Right lung (tissue), 2 donors: ENCODE measurements at regions not wholly inside any gene's neighbourhood (a gene's known extent, or its start where the extent isn't known, plus 50 kb on each side); places are given as distances from the start of the nearest gene placed in this dataset.
"Not testable (repeated sequence)": the region's sequence is repeated elsewhere in the genome, so short reads cannot be mapped to it uniquely, and the experiment has no call there.

Experiments
- DNase-seq, 2 donors: peaks; one replicate each; pipeline ENCODE4 v3.0.0-alpha.2; 2013

DNA sequence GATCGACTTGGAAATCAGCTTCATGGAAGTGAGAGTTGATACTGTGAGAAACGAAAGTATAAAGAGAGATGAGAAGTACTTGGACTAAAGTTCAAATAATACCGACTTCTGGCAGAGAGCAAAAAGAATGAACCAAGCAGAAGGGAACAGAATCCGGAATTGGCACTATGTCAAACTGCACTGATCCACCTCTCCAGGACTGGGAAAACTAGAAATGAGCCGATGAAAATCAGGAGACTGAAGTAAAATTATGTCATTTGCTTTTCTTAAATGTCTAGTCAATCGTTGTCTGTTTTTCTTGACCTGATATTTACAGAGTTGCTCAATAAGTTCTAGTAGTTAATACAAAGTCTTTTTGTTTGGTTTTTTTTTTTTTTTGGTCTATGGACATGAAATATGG, 163.0 kb upstream of the FOXG1 start:
- DNase-seq: no peak

DNA sequence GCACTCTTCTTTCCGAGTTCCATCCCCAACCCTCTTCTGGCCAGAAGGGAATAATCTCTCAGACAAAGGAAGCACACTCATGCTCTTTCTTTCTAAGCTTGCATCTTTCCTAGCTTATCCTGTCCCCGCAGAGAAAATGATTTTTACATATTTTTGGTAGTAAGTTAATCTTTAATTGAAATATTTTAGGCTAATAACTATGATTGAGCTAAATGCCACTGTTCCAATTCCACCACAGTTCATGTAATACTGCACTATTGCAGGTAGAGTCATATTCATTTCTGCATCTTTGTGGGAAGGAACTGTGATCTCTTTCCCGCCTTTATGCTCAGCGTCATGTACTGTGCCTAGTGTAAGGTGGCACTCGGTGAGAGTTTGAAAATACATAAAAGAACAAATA, 158.9 kb upstream of the FOXG1 start:
- DNase-seq: no peak

DNA sequence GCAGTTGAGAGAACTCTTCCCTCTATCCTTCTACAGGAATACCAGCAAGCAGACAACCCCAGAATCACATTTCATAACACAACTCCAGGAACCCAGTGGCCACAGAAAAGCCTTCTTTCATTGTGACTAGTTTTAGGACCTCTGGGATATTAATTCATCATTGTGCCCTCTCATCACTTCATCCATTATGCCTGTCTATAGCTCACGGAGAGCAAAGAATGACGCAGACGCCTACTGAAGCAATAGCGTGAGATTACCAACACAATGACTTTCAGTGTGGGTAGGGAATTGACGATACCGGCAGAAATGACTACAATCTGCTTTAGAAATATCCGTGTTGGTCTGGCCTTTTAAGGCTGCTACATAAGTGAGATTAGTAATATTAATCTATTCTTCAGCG, 158.1 kb upstream of the FOXG1 start:
- no peak for DNase-seq

DNA sequence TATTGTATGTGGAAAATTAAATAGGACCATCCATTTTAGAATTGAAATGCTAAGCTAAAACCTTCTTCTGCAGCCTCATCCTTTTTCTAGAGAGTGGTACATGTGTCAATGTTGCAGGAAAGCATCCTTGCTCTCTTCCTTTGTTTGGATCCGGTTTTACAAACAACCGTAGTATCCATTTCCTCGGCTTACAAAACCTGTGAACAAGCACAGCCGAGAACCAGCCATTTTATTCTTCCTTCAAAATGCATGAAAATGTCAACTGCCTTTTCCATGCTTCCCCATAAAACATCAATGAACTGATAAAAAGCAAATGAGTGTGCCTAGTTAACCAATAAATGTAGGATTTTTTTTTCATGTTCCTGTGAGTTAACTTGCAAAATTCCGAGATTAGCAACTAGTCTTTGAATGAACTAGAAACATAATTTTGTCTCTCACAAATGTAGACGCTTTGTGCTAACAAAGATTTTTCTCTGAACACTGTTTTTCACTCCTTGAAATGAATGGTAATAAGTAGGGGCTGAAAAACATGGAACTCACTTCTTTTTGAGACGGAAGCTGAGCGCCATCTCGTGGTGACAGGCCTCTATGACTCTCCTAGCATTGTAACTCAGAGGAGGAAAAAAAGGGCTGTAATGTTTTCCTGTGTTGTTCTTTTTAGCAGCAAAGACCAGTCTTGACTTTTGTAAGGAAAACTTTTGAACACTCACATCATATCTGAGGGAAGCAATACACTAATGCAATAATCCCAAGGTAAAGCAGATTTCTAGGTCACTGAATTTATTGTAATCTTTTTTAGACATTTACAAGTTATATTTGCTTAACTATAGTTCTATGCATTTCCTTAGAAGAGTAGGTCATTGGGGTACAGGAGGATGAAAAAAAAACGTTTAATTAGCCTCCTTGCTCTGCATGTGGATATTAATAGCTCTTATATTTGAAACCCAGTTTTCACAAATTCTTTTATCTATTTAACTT, 157.4 kb upstream of the FOXG1 start:
- DNase-seq: peak; percentile 13 to 28

DNA sequence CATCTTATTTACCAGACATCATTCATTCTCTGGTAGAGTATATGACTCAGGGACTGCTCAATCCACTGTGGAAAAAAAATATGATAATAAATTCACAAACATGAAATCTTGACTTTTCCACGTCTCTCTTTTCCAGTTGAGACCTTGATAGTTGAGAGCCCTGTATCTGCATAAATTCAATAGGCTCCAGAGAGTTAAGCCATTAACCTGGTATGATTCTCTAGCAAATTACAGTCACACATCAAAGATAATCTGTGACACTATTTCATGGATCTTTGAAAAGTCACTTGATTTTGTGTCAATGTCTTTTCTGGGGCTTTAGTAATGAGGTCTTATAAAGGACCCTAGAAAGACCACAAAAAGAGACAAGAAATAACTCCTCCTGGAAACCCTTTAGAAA, 154.2 kb upstream of the FOXG1 start:
- DNase-seq: no peak

DNA sequence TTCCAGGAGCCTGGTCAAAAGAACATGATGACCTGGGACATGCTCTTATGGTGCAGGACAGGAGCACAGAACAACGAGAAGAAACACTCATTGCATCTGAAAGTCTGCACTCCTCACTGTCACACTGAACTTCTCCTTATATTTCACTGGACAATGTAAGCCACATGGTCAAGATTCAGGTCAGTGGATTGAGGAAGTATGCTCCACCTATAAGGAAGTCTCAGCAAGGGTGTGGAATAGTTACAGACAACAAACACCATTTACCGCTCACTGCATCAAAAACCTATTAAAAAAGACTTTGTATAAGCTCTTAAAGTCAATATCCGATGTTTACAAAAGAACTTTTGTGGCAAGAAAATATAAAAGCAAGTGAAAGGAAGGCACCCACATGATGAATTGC, 153.1 kb upstream of the FOXG1 start:
- DNase-seq: no peak

DNA sequence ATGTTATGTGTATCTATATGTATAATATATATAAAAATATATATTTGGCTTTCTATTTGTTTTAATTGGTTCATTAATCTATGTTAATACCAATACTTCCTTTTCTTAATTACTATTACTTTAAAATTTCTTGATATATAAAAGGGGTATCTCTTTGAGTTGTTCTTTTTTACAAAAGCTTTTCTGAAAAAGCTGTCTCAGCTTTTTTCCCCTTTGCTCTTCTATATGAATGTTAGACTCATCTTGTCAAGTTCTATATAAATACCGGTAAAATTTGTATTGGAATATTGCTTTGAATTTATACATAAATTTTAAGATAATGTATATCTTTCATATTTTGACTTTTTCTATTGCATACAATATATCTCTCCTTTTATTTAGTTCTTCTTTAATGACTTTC, 139.8 kb upstream of the FOXG1 start:
- no peak for DNase-seq

DNA sequence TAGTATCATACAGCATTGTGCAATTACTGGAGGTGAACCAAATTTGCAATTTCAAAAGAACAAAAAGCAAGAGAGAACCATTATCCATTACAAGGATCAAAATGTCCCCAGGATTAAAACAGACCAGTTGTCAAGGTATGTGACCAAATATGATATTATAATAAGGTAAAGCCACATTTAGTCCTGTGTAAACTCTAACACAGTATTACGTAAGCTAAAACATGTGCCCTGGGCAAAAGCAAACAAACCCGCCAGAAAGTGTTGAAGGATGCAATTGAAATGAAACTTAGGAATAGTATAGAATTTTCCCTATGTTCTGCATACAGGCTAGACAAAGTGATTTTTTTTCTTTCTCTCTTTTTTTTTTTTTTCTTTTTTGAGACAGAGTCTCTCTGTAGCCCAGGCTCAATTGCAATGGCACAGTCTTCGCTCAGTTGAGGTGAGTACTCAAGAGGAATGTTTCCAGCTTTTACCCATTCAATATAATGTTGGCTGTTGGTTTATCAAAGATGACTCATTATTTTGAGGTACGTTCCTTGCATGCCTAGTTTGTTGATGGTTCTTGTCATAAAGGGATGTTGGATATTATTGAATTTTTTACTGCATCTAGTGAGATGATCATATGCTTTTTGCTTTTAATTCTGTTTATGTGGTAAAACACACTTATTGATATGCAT, 137.1 kb upstream of the FOXG1 start:
- DNase-seq: no peak

DNA sequence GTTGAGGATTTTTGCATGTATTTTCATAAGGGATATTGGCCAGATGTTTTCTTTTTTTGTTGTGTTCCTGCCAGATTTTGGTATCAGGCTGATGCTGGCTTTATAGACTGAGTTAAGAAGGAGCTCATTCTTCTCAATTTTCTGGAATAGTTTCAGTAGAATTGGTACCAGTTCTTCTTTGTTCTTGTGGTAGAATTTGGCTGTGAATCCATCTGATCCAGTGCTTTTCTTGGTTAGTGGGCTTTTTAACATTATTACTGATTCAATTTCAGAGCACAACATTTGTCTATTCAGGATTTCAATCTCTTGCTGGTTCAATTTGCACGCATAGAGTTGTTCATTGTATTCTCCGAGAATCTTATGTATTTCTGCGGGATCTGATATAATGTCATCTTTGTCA, 136.5 kb upstream of the FOXG1 start:
- no peak for DNase-seq

DNA sequence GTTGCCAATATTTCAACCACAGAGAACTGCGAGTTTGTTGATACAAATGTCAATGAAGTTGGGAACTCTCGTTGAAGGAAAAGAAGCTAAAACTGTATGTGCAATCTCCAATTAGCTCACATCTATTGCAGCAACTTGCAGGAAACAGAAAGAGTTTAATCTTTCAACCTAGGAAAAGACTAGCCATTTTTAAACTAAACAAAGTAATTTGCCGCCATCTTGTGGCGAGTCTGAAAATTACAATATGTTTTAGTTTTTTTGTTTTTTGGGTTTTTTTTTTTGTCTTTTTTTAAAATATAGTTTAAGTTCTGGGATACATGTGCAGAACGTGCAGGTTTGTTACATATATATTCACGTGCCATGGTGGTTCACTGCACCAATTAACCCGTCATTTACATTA, 131.2 kb upstream of the FOXG1 start:
- DNase-seq: peak in 1 of 2 donors; percentile 21

DNA sequence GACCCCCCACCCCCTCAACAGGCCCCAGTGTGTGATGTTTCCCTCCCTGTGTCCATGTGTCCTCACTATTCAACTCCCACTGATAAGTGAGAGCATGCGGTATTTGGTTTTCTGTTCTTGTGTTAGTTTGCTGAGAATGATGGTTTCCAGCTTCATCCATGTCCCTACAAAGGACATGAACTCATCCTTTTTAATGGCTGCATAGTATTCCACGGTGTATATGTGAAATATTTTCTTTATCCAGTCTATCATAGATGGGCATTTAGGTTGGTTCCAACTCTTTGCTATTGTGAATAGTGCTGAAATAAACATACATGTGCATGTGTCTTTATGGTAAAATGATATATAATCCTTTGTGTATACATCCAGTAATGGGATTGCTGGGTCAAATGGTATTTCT, 130.8 kb upstream of the FOXG1 start:
- not testable (repeated sequence) for DNase-seq

DNA sequence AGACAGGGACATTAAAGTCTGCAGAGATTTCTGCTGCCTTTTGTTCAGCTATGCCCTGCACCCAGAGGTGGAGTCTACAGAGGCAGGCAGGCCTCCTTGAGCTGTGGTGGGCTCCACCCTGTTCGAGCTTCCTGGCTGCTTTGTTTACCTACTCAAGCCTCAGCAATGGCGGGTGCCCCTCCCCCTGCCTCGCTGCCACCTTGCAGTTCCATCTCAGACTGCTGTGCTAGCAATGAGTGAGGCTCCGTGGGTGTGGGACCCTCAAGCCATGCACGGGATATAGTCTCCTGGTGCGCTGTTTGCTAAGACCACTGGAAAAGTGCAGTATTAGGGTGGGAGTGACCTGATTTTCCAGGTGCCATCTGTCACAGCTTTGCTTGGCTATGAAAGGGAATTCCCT, 125.4 kb upstream of the FOXG1 start:
- not testable (repeated sequence) for DNase-seq

DNA sequence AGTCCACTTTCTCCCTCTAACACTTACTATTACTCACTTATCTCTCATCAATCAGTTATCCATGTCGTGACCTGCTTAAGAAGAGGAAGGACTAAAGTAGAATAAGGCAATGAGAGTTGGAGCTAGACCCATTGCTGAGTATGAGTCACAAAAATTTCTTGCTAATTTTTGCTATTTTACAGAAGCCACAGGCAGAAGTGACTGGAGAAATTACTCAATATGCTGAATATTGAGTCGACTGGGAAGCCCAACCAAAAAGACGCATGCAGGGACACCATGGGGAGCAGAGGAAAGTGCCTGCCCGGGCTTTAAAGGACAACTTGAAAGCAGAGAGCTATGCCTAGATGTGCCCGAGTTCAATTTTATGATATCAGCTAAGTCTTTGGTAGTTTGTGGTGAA, 115.4 kb upstream of the FOXG1 start:
- DNase-seq: no peak

DNA sequence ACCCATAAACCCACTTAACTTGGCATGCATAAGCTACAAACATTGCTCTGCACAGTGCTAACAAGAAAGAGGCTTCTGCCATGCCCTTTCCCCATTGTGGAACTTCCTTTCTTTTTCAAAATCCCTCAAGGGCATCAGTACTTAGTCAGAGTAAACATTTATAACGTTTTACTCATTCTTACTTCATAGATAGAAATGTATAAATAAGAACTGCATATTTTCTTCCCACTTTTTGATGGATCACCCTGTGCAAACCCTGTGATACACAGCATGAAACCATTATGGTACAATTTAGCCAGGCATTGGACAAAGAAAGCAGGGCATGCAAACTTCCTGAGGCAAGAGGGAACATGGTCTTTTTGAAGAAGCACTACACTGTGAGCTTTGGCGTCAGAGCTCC, 113.8 kb upstream of the FOXG1 start:
- no peak for DNase-seq

DNA sequence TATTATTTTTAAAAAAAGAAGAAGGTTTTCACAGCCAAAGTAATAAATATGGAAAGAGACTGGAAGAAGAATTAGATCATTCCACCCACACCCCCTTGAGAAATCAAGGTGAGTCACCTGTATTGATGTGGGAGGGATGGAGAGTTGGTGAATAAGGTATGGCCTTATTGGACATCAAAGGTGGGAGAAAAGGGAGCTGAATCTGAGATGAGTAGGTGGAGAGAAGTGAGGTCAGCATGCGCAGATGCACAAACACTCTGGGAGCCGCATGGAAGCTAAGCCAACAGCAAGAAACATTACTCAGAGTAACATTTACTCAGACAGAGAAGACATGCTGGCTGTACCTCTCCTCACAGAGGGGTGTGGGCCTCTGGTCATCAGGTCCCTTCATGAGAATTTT, 113.1 kb upstream of the FOXG1 start:
- no peak for DNase-seq

DNA sequence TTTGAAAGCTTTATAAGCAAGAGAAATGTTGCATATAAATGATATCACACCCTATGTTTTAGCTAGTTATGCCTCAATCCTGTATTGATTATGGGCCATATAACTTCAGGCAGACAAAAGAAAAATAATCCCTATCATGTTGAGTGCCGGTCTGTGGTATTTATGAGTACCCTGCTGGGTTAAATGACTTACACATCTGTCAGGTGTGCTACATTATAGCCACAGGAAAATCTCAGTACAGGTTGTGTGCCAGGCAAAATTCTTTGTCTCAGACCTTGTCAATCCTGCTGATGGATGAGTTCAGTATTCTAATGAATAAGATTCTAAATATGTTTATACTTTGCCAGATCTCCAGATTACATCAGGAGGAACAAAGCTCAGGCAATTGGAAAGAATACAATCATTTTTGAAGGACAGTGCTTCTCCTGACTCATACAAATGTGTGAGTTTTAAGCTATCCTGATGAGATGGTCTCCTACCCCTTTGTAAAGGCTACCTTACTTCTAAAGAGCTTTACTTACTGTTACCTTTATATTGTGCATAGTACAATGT, 109.8 kb upstream of the FOXG1 start:
- no peak for DNase-seq

DNA sequence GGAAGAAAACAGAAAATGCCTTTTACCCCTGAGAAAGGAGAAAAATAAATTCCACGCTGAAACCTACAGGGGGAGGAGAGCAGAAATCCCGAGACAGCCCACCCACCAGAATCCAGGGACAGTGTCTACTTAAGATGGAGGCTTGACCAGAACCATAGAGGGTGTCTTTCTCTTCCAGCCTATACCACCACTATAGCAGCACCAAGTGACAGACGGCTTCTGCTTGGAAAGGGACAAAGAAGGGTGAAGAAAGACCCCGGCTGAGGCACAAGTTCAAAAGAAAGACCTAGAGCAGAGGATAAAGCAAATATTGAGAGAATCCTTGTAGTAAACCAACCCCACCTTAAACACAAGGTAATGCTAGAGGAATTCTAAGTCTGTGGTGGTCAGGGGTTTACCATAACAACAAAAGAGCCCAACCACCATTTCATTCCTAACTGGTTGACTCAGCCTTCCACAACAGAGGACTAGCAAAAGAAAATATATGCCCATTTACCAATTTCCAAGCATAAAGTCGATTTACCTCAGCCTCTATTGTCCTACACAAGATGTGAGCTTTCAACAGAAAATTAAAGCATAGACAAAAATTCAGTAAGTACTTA, 105.3 kb upstream of the FOXG1 start:
- no peak for DNase-seq

DNA sequence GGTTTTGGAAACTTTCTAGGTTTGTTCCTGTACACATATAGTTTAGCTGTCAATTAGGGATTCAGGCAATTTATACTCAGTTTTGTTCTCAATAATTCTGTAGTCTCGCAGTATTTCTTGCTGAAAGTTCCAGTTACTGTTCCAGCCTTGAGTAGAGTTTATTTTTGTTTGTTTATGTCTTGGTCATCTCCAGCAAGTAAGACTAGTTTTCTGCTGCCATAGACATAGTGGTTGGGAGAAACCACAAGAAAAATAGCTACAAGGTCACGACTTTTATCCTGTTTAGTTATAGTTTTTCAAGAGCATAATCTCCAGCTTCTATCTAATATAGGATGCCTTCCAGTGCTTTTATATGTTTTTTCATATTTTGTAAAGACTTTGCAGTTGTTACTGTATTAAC, 99.6 kb upstream of the FOXG1 start:
- DNase-seq: no peak

DNA sequence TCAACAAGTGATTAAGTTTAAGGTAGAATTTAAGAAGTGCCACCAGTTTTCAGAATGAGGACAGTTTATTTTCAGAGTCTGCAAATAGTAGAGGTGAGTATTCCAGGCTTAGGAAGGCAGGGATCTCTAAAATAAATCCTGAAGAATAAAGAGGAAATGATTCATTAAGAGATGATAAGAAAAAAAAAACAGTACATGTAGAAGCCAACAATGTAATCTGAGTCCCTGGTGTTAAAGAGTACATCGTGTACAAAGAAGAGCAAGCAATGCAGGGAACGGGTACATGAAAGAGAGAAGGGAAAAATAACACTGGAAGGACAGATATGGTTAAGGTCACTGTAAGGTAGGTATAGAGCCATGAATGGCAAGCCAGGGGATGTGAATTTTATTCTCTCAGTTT, 95.2 kb upstream of the FOXG1 start:
- no peak for DNase-seq

DNA sequence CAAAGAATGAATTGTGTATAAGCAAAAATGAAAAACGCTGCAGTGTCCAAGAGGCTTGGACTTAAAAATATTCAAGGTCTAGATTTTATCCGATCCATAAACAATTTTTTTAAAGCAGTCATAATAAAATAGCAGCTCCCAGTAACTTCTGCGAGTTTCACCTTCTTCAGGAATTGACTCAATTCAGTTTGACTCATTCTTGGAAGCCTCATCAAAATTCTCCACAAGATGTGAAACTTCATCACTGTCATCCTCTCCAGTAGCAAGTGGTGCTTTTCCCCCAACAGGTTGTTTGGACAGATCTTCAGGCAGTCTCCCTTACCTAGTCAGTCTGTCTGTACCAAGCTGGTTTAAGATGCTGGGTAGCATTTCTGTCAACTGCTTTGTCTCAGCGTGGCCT, 93.5 kb upstream of the FOXG1 start:
- DNase-seq: no peak

DNA sequence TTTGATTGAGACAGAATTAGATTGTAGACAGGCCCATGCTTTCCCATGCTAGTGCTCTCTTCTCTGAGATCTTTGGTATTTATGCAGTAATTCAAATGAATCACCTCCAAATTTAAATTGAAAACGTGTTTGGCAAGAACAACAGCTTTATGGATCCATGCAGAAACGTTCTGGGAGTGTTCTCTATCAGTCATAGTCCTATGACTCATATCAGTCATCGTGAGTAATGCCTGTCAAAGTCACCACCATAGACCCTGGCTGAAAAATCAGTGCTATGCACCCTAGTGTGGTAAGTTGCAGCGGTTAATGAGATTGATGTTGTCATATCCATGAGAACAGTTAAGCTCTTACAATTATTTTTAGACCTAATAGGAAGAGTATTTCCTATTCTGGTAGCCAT, 90.1 kb upstream of the FOXG1 start:
- no peak for DNase-seq

DNA sequence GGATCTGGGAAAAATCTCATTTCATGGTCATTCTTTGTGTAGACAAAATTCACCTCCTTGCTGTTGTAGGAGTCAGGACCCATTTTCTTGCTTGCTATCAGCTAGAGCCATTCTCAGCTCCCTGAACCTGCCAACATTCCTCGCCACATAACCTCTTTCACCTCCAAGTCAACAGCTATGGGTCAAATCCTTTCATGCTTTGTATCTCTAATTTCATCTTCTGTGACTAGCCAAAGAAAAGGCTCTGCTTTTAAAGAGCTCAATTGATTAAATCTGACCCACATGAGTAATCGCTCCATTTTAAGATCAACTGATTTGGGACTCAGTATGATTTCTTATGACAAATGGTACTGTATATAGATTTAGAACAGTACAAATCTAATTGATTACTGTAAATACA, 89.2 kb upstream of the FOXG1 start:
- DNase-seq: no peak

DNA sequence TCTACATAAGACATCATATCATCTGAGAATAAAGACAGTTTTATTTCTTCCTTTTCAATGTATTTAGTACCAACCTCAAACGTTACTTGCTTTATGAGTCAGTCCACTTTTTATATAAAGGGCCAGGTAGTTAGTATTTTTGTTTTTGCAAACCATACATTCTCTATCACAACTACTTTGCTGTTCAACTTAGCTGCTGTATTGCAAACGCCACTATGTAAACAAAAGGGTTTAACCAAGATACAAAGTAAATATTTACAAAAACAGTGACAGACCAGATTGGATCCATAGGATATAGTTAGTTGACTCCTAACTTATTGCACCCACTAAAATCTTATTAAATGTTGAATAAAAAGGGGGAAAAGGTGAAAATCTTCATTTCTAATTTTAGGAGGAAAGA, 87.7 kb upstream of the FOXG1 start:
- DNase-seq: no peak
